GM12873 (cell line): ENCODE measurements at regions not wholly inside any gene's neighbourhood (a gene's known extent, or its start where the extent isn't known, plus 50 kb on each side); places are given as distances from the start of the nearest gene placed in this dataset.

ENCODE experiments used
- CTCF ChIP-seq: IDR thresholded peaks from 2 replicates; pipeline ENCODE4 v1.5.1; 2012; ENCODE audit warnings: low read depth, mild to moderate bottlenecking, moderate library complexity, low read length, control low read depth; ENCODE audit not compliant: insufficient read depth; ENCODE audit errors: missing control alignments

DNA sequence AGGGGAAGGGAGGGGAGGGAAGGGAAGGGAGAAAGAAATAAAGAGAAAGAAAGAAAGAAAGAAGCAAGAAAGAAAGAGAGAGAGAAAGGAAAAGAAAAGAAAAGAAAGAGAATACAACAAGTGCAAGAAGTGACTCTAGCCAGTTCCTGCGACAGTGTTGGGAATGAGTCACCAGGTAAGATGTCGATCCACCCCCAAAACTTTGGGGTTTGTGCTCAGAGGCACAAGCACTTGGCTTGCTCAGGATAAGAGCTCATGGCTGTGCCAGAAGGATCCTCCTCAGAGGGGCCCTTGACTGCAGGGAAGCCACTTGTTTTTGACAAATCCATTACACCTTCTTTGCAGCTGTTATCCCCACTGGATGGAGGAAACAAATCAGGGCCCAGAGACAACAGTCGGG lies 137.7 kb downstream of the TMEM132E start:
- no peak for TF ChIP-seq CTCF

- no peak for TF ChIP-seq CTCF
Observed at GRCh38 chr17:34716291-34716690, 136.9 kb downstream of the TMEM132E start.

DNA sequence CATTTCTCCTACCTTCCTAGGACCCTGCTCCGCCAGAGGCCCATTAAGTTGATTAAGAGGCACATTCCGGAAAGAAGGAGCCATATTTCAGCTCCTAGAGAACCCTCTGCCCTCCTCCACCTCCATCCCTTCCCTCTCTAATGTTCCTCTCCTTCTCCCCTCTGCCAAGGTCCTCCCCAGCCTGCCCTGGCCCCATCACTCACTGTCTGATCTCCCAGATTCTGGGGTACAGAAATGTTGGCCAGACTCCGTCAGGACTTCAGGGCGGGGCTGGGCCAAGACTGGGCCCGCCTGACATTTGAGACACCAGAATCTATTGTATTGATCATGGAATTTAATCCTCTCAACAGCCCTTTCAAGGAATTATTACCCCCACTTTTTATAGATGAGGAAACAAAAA lies 136.1 kb downstream of the TMEM132E start:
- no peak for TF ChIP-seq CTCF

DNA sequence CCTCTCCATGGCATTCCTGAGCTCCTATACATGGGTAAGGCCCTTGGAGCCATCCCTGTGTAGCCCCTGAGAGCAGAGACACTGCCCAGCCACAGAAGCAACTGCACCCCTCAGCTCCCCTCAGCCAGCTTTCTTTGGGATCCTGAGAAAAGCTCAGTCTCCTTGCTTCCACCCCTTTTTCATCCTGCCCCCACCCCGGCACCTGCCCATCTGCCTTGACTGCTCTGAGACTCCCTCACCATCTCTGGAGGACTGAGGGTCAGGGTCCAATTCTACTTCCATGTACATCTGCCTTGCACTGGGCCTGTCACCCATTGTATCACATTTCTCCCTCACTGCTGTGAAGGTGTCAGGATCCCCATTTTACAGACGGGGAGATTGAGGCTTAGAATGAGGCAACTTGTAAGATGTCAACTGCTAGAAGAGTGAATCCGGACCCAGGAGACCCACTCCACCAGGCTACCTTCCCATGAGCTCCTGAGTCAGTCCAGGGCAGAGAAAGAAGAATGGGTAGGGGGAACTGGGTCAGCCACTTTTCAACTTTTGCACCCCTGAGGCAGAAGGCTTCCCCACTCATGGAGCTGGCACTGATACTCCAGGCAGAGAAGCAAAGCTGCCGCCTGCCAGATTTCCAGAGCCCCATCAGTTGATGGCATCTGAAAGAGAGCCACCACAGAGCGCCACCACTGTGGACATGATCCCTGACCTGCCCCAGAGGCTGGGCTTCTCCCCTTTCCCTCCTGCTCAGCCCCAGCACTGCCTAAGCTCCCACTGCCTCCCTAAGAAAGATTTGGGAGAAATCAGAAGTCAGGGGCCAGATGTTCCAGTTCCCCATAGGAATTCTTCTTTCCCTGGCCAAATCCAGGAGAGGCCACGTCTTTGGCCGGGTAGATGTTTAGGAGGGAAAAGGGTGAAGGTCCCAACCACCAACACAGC lies 135.4 kb downstream of the TMEM132E start:
- no peak for TF ChIP-seq CTCF

DNA sequence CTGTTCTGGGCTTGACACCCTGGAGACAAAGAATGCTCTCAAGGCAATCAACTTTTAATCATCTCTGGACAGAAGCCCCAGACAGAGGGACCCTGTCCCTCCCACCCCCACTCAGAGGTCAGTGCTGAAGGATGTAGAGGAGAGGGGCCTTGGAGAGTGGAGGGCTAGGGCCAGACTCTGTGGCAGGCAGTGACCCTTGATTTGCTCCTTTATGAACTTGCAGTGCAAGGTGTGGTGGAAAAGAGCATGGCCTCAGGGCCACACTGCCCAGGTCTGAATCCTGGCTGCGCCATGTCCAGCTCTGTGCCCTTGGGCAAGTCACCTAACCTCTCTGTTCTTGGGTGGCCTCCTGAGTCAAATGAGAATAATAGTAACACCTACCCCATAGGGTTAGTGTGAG lies 134.3 kb downstream of the TMEM132E start:
- TF ChIP-seq CTCF, result no peak

DNA sequence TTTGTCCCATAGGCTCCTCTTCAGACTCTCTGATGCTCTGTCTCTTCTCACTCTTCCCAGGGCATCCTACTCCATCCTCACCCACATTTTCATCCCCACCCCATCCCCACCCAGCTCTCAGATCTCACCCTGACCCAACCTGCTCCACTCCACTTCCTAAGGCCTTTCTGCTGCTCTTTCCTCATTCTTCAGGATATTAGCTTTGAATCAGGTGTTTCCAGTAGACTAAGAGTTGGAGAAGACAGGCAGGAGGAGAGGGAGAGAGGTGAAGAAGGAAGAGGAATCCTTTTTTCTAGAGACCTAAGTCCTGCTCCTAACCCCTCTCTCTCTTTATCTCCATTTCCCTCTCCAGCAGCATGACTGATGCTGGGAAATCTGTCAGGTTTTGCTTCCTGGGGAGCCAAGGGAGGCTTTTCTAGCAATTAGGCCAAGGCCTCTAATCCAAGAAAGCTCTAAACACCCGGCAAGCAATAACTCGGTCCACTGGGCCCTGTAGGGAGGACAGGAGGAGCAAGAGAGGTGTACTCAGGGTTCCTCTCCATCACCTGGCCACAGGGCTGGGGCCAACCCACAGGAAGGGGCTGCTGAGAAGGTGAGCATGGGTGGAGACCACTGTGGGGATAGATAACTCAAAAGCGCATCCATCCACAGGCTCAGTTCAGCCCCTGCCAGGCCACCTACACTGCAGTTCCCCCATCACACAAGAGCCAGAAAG lies 133.3 kb downstream of the TMEM132E start:
- TF ChIP-seq CTCF, result no peak

DNA sequence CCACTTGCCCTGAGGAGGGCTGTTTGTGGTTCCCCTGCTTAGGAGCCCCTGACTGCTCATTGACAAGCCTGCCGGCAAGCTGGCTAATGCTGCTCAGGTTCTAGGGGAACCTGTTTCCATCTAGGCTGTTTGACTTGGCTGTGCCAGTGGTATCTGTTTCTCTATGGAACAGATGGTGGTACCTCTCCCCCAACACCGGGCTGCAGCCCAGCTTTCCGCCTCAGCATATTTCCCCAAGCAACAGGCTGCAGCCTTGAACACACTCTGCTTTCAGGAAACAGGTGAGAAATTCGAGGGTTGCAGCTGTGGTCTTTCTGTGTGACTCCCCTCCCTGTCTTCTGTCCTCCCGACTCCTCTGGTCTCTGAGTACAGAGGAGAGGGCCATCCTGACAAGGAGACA lies 132.3 kb downstream of the TMEM132E start:
- TF ChIP-seq CTCF, result no peak
